ENCODE measurements at regions not wholly inside any gene's neighbourhood (a gene's known extent, or its start where the extent isn't known, plus 50 kb on each side); places are given as distances from the start of the nearest gene placed in this dataset.
"Not testable (repeated sequence)": the region's sequence is repeated elsewhere in the genome, so short reads cannot be mapped to it uniquely, and the experiment has no call there.

- intact Hi-C loops (cut with DNase I): no loop called here
- DNase-seq: no peak
These were observed 227.9 kb upstream of the G2E3 start for GRCh38 chr14:30331030-30331429.

GRCh38 chr14:30332374-30332773 is 226.6 kb upstream of the G2E3 start:
- intact Hi-C loops (cut with DNase I): no loop called here
- DNase-seq: no peak

- intact Hi-C loops (cut with DNase I): no loop called here
- no peak for DNase-seq
These were observed 225.0 kb upstream of the G2E3 start for GRCh38 chr14:30333934-30334333.

- no peak for DNase-seq
- intact Hi-C loops (cut with DNase I): no loop called here
These were observed 221.5 kb upstream of the G2E3 start for GRCh38 chr14:30337456-30337855.

GRCh38 chr14:30339311-30339901 is 219.6 kb upstream of the G2E3 start:
- intact Hi-C loops (cut with DNase I): no loop called here
- no peak for DNase-seq

- intact Hi-C loops (cut with DNase I): no loop called here
- DNase-seq: no peak
These were observed 218.5 kb upstream of the G2E3 start for GRCh38 chr14:30340495-30340894.

- no peak for DNase-seq
- intact Hi-C loops (cut with DNase I): no loop called here
These were observed 213.4 kb upstream of the G2E3 start for GRCh38 chr14:30345511-30345910.

GRCh38 chr14:30348445-30348844 is 210.5 kb upstream of the G2E3 start:
- intact Hi-C loops (cut with DNase I): no loop called here

GRCh38 chr14:30349520-30349919 is 209.4 kb upstream of the G2E3 start:
- DNase-seq: peak in 9 of 42 donors; percentile 8 to 57 (median 33)
- intact Hi-C loops (cut with DNase I): no loop called here

More at GRCh38 chr14:30348445-30348844, 210.5 kb upstream of the G2E3 start:
- DNase-seq: no peak

GRCh38 chr14:30354439-30354838 is 204.5 kb upstream of the G2E3 start:
- no peak for DNase-seq
- intact Hi-C loops (cut with DNase I): no loop called here

- no peak for DNase-seq
- intact Hi-C loops (cut with DNase I): no loop called here
These were observed 203.5 kb upstream of the G2E3 start for GRCh38 chr14:30355431-30355913.

- intact Hi-C loops (cut with DNase I): loop anchor here (2.0 kb wide), 1 partner anchor 40 kb away; no protein-coding TSS in a partner anchor
- DNase-seq: no peak
These were observed 202.3 kb upstream of the G2E3 start for GRCh38 chr14:30356438-30357202.

- no peak for DNase-seq
- intact Hi-C loops (cut with DNase I): loop anchor here (2.0 kb wide), 1 partner anchor 41 kb away; no protein-coding TSS in a partner anchor
These were observed 201.2 kb upstream of the G2E3 start for GRCh38 chr14:30357791-30358190.

GRCh38 chr14:30362369-30363218 is 196.4 kb upstream of the G2E3 start:
- DNase-seq: no peak
- intact Hi-C loops (cut with DNase I): no loop called here

GRCh38 chr14:30363219-30363880 is 195.6 kb upstream of the G2E3 start:
- DNase-seq; intact Hi-C loops (cut with DNase I): not testable (repeated sequence)

GRCh38 chr14:30369502-30370180 is 189.3 kb upstream of the G2E3 start:
- DNase-seq: no peak
- intact Hi-C loops (cut with DNase I): no loop called here

- DNase-seq: no peak
- intact Hi-C loops (cut with DNase I): no loop called here
These were observed 185.9 kb upstream of the G2E3 start for GRCh38 chr14:30373053-30373452.

GRCh38 chr14:30373526-30373925 is 185.4 kb upstream of the G2E3 start:
- intact Hi-C loops (cut with DNase I): no loop called here

More at GRCh38 chr14:30373526-30373925, 185.4 kb upstream of the G2E3 start:
- no peak for DNase-seq

Measured in head of caudate nucleus (tissue), 42 donors.